MM.1S (cell line): ENCODE measurements at regions not wholly inside any gene's neighbourhood (a gene's known extent, or its start where the extent isn't known, plus 50 kb on each side); places are given as distances from the start of the nearest gene placed in this dataset.

Source experiments
- CTCF ChIP-seq: fragments of 300-600 bp; sonication (generic); IDR thresholded peaks from 2 replicates; pipeline ENCODE4 v1.5.1; 2016; ENCODE audit warnings: antibody characterized with exemption, low read length, mixed read lengths
- EZH2 ChIP-seq: fragments of 300-600 bp; sonication (generic); optimal IDR thresholded peaks from 2 replicates; pipeline ENCODE3; 2017; ENCODE audit warnings: low read depth, mild to moderate bottlenecking, antibody characterized with exemption, low read length, mixed read lengths

GRCh38 chr7:66508431-66508830 lies 120.2 kb upstream of the KCTD7 start:
- TF ChIP-seq CTCF (no peak), EZH2 (no peak)
